ENCODE measurements at regions not wholly inside any gene's neighbourhood (a gene's known extent, or its start where the extent isn't known, plus 50 kb on each side); places are given as distances from the start of the nearest gene placed in this dataset.

GRCh38 chr3:24867783-24868182 lies 373.1 kb upstream of the THRB start:
- no peak overlapping the region for H3K27ac ChIP-seq (replicated peaks in 1 of 4)
- TF ChIP-seq CTCF (IDR thresholded peaks at IDR 0.05): no peak
- no peak for TF ChIP-seq POLR2A (IDR thresholded peaks at IDR 0.05; ENCODE audit: low read depth)
- no peak for TF ChIP-seq POLR2AphosphoS5 (IDR thresholded peaks at IDR 0.05)
- TF ChIP-seq EP300 (IDR thresholded peaks at IDR 0.05): no peak
- intact Hi-C loops (cut with DNase I): no loop called here
- no peak for DNase-seq (ENCODE audit: extremely low spot score)
- no peaks in the 10 kb centered on the region for H3K27me3 ChIP-seq
- peaks cover 0 to 21% (median 15%) of the 10 kb centered on the region in 4 donors for H3K4me1 ChIP-seq
- whole genome bisulfite sequencing: 89% methylated on average over 4 of the region's 4 CpGs
- no peak overlapping the region for H3K4me3 ChIP-seq
- H3K36me3 ChIP-seq: no peaks in the 10 kb centered on the region
- H3K9me3 ChIP-seq: no peaks in the 10 kb centered on the region

- intact Hi-C loops (cut with DNase I): no loop called here
- TF ChIP-seq CTCF (IDR thresholded peaks at IDR 0.05): no peak
- no peak for TF ChIP-seq EP300 (IDR thresholded peaks at IDR 0.05)
- TF ChIP-seq POLR2AphosphoS5 (IDR thresholded peaks at IDR 0.05): no peak
- TF ChIP-seq POLR2A (IDR thresholded peaks at IDR 0.05; ENCODE audit: low read depth): no peak
- DNase-seq (ENCODE audit: extremely low spot score): no peak
- WGBS: 88% methylated on average over 2 of the region's 2 CpGs
- Histone ChIP-seq H3K9me3 (no peaks in the 10 kb centered on the region), H3K27ac (replicated peaks in 1 of 4) (no peak overlapping the region), H3K4me3 (no peak overlapping the region), H3K36me3 (no peaks in the 10 kb centered on the region), H3K4me1 (no peaks in the 10 kb centered on the region), H3K27me3 (no peaks in the 10 kb centered on the region)
Observed at GRCh38 chr3:24881239-24881638, 386.6 kb upstream of the THRB start.

- intact Hi-C loops (cut with DNase I): no loop called here
- Histone ChIP-seq H3K27me3 (no peaks in the 10 kb centered on the region), H3K4me3 (no peak overlapping the region), H3K4me1 (no peaks in the 10 kb centered on the region), H3K27ac (replicated peaks in 1 of 4) (no peak overlapping the region), H3K9me3 (no peaks in the 10 kb centered on the region), H3K36me3 (no peaks in the 10 kb centered on the region)
- DNase-seq (ENCODE audit: extremely low spot score): no peak
- TF ChIP-seq POLR2A (IDR thresholded peaks at IDR 0.05; ENCODE audit: low read depth) (no peak), POLR2AphosphoS5 (IDR thresholded peaks at IDR 0.05) (no peak), CTCF (IDR thresholded peaks at IDR 0.05) (no peak), EP300 (IDR thresholded peaks at IDR 0.05) (no peak)
- 94% methylated on average over 5 of the region's 5 CpGs for WGBS
Observed at GRCh38 chr3:24886501-24886900, 391.9 kb upstream of the THRB start.

GRCh38 chr3:24890012-24890411 lies 395.4 kb upstream of the THRB start:
- no peaks in the 10 kb centered on the region for H3K27me3 ChIP-seq
- TF ChIP-seq POLR2A (IDR thresholded peaks at IDR 0.05; ENCODE audit: low read depth) (no peak), CTCF (IDR thresholded peaks at IDR 0.05) (no peak), POLR2AphosphoS5 (IDR thresholded peaks at IDR 0.05) (no peak), EP300 (IDR thresholded peaks at IDR 0.05) (no peak)
- no peak for DNase-seq (ENCODE audit: extremely low spot score)
- H3K36me3 ChIP-seq: no peaks in the 10 kb centered on the region
- H3K4me1 ChIP-seq: no peaks in the 10 kb centered on the region
- H3K4me3 ChIP-seq: no peak overlapping the region
- WGBS: 93% methylated on average over 1 of the region's 1 CpG
- intact Hi-C loops (cut with DNase I): no loop called here
- H3K9me3 ChIP-seq: no peaks in the 10 kb centered on the region
- H3K27ac ChIP-seq (replicated peaks in 1 of 4): no peak overlapping the region

GRCh38 chr3:24899373-24899772 lies 404.7 kb upstream of the THRB start:
- no peak for TF ChIP-seq POLR2A (IDR thresholded peaks at IDR 0.05; ENCODE audit: low read depth)
- TF ChIP-seq POLR2AphosphoS5 (IDR thresholded peaks at IDR 0.05): no peak
- no peak for TF ChIP-seq CTCF (IDR thresholded peaks at IDR 0.05)
- no peak for TF ChIP-seq EP300 (IDR thresholded peaks at IDR 0.05)
- Histone ChIP-seq H3K4me3 (no peak overlapping the region), H3K9me3 (no peaks in the 10 kb centered on the region), H3K27ac (replicated peaks in 1 of 4) (no peak overlapping the region), H3K27me3 (no peaks in the 10 kb centered on the region), H3K4me1 (no peaks in the 10 kb centered on the region), H3K36me3 (no peaks in the 10 kb centered on the region)
- intact Hi-C loops (cut with DNase I): no loop called here
- 83% methylated on average over 4 of the region's 4 CpGs for WGBS
- no peak for DNase-seq (ENCODE audit: extremely low spot score)

All from esophagus muscularis mucosa (tissue), 4 donors.